HT1080 (cell line): ENCODE measurements at regions not wholly inside any gene's neighbourhood (a gene's known extent, or its start where the extent isn't known, plus 50 kb on each side); places are given as distances from the start of the nearest gene placed in this dataset.
A peak's percentile ranks its signal among the peaks of the same experiment; 100 is the strongest.
"Not testable (repeated sequence)": the region's sequence is repeated elsewhere in the genome, so short reads cannot be mapped to it uniquely, and the experiment has no call there.

Source experiments
- DNase-seq: peaks from one replicate; pipeline ENCODE4 v3.0.0-alpha.2; 2015; ENCODE audit warnings: low read depth

- DNase-seq: not testable (repeated sequence)
These were observed 256.0 kb downstream of the RPLP1 start for GRCh38 chr15:69708436-69709122.

- DNase-seq: peak; percentile 38
These were observed 260.4 kb downstream of the RPLP1 start for GRCh38 chr15:69712991-69713390.

- DNase-seq: peak; percentile 93
These were observed 261.3 kb downstream of the RPLP1 start for GRCh38 chr15:69713726-69714559.

GRCh38 chr15:69715210-69715609 is 262.6 kb downstream of the RPLP1 start:
- DNase-seq: no peak

GRCh38 chr15:69718436-69718835 is 265.8 kb downstream of the RPLP1 start:
- DNase-seq: no peak

GRCh38 chr15:69718916-69719315 is 266.3 kb downstream of the RPLP1 start:
- DNase-seq: no peak

- DNase-seq: peak; percentile 78
These were observed 267.1 kb downstream of the RPLP1 start for GRCh38 chr15:69719527-69720240.

GRCh38 chr15:69720536-69720935 is 267.9 kb downstream of the RPLP1 start:
- no peak for DNase-seq

GRCh38 chr15:69722924-69723323 is 270.3 kb downstream of the RPLP1 start:
- no peak for DNase-seq

- DNase-seq: no peak
These were observed 270.9 kb downstream of the RPLP1 start for GRCh38 chr15:69723404-69724096.

GRCh38 chr15:69724333-69724732 is 271.7 kb downstream of the RPLP1 start:
- DNase-seq: no peak

- no peak for DNase-seq
These were observed 272.7 kb downstream of the RPLP1 start for GRCh38 chr15:69725275-69725674.

- DNase-seq: no peak
These were observed 273.3 kb downstream of the RPLP1 start for GRCh38 chr15:69725957-69726356.

GRCh38 chr15:69727121-69727924 is 274.7 kb downstream of the RPLP1 start:
- no peak for DNase-seq

GRCh38 chr15:69729167-69729748 is 276.6 kb downstream of the RPLP1 start:
- DNase-seq: no peak

- no peak for DNase-seq
These were observed 277.9 kb downstream of the RPLP1 start for GRCh38 chr15:69730281-69731080.

- DNase-seq: no peak
These were observed 278.4 kb downstream of the RPLP1 start for GRCh38 chr15:69731081-69731330.

GRCh38 chr15:69731581-69731980 is 279.0 kb downstream of the RPLP1 start:
- DNase-seq: no peak

- DNase-seq: no peak
These were observed 279.5 kb downstream of the RPLP1 start for GRCh38 chr15:69732133-69732532.

GRCh38 chr15:69734699-69735098 is 282.1 kb downstream of the RPLP1 start:
- no peak for DNase-seq
